Chondrocyte (in vitro differentiated cells): ENCODE measurements at regions not wholly inside any gene's neighbourhood (a gene's known extent, or its start where the extent isn't known, plus 50 kb on each side); places are given as distances from the start of the nearest gene placed in this dataset.

ENCODE experiments used
- DNase-seq: peaks from one replicate; pipeline ENCODE4 v3.0.0; 2021; ENCODE audit warnings: mixed read lengths, low spot score
- H3K27ac Mint-ChIP-seq: one replicate; pipeline ENCODE4 v1.8.0; 2021; ENCODE audit warnings: mild to moderate bottlenecking, moderate library complexity, mixed read lengths; ENCODE audit not compliant: unreplicated experiment
- H3K27me3 Mint-ChIP-seq: 2 replicates; pipeline ENCODE4 v1.8.0; 2021; ENCODE audit warnings: low read depth, mixed read lengths
- H3K36me3 Mint-ChIP-seq: 2 replicates; pipeline ENCODE4 v1.8.0; 2021; ENCODE audit warnings: low read depth, mixed read lengths
- H3K4me1 Mint-ChIP-seq: 2 replicates; pipeline ENCODE4 v1.8.0; 2021; ENCODE audit warnings: low read depth, mild to moderate bottlenecking, mixed read lengths
- H3K4me3 Mint-ChIP-seq: one replicate; pipeline ENCODE4 v1.8.0; 2021; ENCODE audit warnings: mild to moderate bottlenecking, moderate library complexity, mixed read lengths; ENCODE audit not compliant: unreplicated experiment
- H3K9me3 Mint-ChIP-seq: 2 replicates; pipeline ENCODE4 v1.8.0; 2021; ENCODE audit warnings: low read depth, mixed read lengths
- TF ChIP-seq, protein P1 (sequence below): fragments of 200-600 bp; sonication (generic); IDR thresholded peaks from 2 replicates; pipeline ENCODE4 v1.5.0; 2021; ENCODE audit warnings: antibody characterized with exemption, mild to moderate bottlenecking, moderate library complexity

DNA sequence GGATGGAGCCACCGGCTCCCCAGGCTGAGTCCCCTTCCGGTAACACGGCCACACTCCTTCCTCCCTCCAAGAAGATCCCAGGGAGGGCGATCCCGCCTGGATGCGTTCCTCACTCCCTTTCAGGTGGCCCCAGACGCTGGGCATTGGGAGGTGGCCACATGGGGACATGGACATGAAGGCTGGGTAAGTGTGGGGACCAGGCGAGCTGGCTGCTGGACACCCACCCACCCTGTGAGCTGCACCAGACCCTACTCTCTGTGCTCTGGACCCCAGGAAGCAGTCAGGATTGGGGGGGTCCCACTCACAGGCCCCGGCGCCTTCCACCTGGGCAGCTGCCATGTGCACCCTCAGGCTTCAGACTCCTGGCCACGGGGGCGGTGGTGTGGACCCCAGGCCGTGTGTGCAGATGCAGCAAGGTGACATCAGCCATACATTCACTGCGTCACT is 932.8 kb downstream of the BRD1 start:
- Mint-ChIP-seq H3K27ac (no peak overlapping the region), H3K27me3 (peaks cover 14% of the 10 kb centered on the region), H3K4me3 (no peak overlapping the region), H3K4me1 (no peaks in the 10 kb centered on the region), H3K36me3 (no peaks in the 10 kb centered on the region), H3K9me3 (no peaks in the 10 kb centered on the region)
- TF ChIP-seq, protein P1, sequence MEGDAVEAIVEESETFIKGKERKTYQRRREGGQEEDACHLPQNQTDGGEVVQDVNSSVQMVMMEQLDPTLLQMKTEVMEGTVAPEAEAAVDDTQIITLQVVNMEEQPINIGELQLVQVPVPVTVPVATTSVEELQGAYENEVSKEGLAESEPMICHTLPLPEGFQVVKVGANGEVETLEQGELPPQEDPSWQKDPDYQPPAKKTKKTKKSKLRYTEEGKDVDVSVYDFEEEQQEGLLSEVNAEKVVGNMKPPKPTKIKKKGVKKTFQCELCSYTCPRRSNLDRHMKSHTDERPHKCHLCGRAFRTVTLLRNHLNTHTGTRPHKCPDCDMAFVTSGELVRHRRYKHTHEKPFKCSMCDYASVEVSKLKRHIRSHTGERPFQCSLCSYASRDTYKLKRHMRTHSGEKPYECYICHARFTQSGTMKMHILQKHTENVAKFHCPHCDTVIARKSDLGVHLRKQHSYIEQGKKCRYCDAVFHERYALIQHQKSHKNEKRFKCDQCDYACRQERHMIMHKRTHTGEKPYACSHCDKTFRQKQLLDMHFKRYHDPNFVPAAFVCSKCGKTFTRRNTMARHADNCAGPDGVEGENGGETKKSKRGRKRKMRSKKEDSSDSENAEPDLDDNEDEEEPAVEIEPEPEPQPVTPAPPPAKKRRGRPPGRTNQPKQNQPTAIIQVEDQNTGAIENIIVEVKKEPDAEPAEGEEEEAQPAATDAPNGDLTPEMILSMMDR: no peak
- peak; percentile 84 for DNase-seq

DNA sequence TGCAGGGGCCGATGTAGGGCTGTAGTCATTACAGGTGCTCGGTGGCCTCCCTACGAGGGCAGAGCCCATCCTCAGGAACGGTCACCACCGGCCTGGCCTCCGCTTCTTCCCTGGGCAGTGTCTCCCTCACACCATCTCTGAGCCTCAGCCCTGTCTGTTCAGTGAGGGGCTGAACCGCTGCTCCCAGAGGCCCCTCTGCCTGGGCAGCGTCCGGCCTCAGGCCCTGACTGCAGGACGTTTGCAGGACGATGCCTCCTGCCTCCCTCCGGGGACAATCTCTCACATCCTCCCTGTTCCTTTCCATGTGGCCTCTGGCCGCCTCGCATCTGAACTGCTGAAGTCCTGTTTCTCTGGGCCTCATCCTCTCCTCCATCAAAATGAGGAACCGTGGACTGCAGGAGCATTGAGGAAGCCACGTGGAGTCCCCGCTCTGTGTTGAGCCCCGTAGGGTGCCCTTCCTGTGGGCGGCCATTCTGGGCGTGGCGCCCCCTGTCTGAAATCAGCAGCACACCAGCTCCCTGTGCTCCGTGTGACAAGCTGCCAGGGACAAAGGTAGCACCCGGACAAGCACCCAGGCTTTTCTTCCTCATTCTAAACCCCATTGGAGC is 933.5 kb downstream of the BRD1 start:
- H3K4me1 Mint-ChIP-seq: no peaks in the 10 kb centered on the region
- H3K27me3 Mint-ChIP-seq: peaks cover 14% of the 10 kb centered on the region
- peak; percentile 88 for DNase-seq
- no peaks in the 10 kb centered on the region for H3K36me3 Mint-ChIP-seq
- H3K4me3 Mint-ChIP-seq: no peak overlapping the region
- peaks cover 2% of the 10 kb centered on the region for H3K9me3 Mint-ChIP-seq
- H3K27ac Mint-ChIP-seq: no peak overlapping the region
- TF ChIP-seq, protein P1: peak; percentile 44

DNA sequence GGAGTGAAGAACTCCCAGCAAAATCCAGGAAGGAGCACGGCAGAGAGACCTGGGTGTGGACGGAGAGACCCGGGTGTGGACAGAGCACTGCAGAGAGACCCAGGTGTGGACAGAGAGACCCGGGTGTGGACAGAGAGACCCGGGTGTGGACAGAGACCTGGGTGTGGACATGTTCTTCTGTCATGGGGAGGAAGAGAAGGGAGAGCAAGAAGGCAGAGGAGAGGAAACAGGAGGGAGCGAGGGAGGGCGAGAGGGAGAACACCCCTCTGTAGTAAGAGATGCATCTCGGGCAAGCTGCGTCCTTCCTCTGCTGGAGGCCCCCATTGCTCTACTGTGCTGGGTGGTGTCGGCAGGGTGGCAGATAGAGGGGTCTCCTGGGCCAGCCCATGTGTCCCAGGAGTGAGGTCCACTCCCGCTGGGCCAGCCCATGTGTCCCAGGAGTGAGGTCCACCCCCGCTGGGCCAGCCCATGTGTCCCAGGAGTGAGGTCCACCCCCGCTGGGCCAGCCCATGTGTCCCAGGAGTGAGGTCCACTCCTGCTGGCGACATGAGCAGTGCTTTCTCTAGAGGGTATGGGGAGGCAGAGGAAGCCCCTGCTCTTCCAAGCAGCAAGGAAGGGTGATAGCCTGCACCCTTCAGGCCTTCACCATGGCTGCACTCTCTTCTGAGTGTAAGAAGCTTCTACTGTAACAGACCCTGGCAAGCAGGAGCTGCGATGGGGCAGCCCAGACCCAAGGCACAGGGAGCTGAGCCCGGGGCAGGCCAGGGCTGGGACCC is 934.2 kb downstream of the BRD1 start:
- peaks cover 2% of the 10 kb centered on the region for H3K9me3 Mint-ChIP-seq
- no peak overlapping the region for H3K4me3 Mint-ChIP-seq
- TF ChIP-seq, protein P1: no peak
- no peaks in the 10 kb centered on the region for H3K36me3 Mint-ChIP-seq
- no peaks in the 10 kb centered on the region for H3K4me1 Mint-ChIP-seq
- peaks cover 14% of the 10 kb centered on the region for H3K27me3 Mint-ChIP-seq
- no peak overlapping the region for H3K27ac Mint-ChIP-seq
- peak; percentile 55 for DNase-seq

DNA sequence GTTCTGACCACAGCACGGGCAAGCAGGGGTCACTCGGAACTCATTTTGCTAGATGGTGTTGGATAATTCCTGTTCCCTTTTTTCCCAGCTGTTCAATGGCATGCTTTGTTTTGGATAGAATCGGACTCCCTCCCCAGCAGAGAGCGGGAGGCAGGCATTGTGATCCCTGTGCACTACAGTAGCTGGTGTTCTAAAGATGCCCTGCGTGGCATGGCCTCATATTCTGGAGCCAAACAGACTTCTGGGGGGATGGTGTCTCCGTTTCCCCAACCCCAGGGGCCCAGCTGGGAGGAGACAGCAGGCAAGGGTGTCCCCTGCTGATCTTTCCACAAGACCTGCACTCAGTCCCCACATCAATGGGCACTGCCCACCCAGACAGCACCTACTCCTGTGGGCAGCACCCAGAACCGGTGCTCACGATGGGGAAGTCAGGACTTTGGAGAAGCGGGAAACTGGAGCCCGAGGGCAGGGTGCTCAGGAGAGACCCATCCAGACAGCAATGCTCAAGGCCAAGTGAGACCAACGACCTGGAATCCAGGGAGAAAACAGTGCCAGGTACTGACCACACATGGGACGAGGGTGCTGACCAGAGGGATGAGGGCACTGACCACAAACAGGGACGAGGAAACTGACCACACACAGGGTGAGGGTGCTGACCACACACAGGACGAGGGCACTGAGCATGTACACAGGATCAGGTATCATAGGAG is 934.9 kb downstream of the BRD1 start:
- no peak overlapping the region for H3K4me3 Mint-ChIP-seq
- TF ChIP-seq, protein P1: no peak
- peaks cover 14% of the 10 kb centered on the region for H3K27me3 Mint-ChIP-seq
- H3K4me1 Mint-ChIP-seq: no peaks in the 10 kb centered on the region
- peak; percentile 77 for DNase-seq
- no peak overlapping the region for H3K27ac Mint-ChIP-seq
- H3K36me3 Mint-ChIP-seq: no peaks in the 10 kb centered on the region
- H3K9me3 Mint-ChIP-seq: peaks cover 2% of the 10 kb centered on the region
